Hepatocyte (in vitro differentiated cells): ENCODE measurements at regions not wholly inside any gene's neighbourhood (a gene's known extent, or its start where the extent isn't known, plus 50 kb on each side); places are given as distances from the start of the nearest gene placed in this dataset.

Experiments
- EZH2phosphoT487 ChIP-seq: fragments of 200-600 bp; sonication (generic); IDR thresholded peaks from one replicate; pipeline ENCODE4 v1.6.1; 2018; ENCODE audit warnings: antibody characterized with exemption, mild to moderate bottlenecking, low read depth, moderate library complexity; ENCODE audit not compliant: unreplicated experiment, severe bottlenecking
- TF ChIP-seq, protein P1 (sequence below): fragments of 200-600 bp; sonication (generic); IDR thresholded peaks from 2 replicates; pipeline ENCODE4 v1.5.1; 2016; ENCODE audit warnings: antibody characterized with exemption, mild to moderate bottlenecking; ENCODE audit not compliant: poor library complexity

DNA sequence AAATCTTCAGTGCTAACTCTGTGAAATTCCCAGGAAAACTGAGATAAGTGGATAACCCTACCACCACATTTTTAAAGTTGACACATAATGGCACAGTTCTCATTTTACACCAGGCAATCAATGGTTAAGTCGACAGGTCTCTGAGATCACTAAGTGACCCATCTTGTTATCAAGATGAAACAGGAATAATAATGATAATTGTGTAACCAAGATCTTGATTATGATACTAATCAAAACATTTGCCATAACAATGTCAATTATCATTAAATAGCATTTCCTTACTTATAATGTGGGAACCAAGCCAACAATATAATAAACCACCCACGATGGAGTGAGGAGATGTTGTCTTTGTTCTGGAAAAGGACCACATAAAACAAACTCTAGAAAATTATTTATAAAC is 541.6 kb downstream of the TFAP2B start:
- TF ChIP-seq, protein P1, sequence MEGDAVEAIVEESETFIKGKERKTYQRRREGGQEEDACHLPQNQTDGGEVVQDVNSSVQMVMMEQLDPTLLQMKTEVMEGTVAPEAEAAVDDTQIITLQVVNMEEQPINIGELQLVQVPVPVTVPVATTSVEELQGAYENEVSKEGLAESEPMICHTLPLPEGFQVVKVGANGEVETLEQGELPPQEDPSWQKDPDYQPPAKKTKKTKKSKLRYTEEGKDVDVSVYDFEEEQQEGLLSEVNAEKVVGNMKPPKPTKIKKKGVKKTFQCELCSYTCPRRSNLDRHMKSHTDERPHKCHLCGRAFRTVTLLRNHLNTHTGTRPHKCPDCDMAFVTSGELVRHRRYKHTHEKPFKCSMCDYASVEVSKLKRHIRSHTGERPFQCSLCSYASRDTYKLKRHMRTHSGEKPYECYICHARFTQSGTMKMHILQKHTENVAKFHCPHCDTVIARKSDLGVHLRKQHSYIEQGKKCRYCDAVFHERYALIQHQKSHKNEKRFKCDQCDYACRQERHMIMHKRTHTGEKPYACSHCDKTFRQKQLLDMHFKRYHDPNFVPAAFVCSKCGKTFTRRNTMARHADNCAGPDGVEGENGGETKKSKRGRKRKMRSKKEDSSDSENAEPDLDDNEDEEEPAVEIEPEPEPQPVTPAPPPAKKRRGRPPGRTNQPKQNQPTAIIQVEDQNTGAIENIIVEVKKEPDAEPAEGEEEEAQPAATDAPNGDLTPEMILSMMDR = no peak
- TF ChIP-seq EZH2phosphoT487 = no peak
